Heart right ventricle (tissue), 16 donors: ENCODE measurements at regions not wholly inside any gene's neighbourhood (a gene's known extent, or its start where the extent isn't known, plus 50 kb on each side); places are given as distances from the start of the nearest gene placed in this dataset.

Experiments
- ATAC-seq, 8 donors: fragments of 200-7000 bp; cut with Tn5 transposase; one replicate each; pipeline ENCODE4 v1.9.1; 2020; ENCODE audit warnings: mild to moderate bottlenecking in 8 of 8, moderate library complexity in 8 of 8, moderate number of reproducible peaks in 1 of 8
- DNase-seq, 2 donors: peaks; one replicate each; pipeline ENCODE4 v3.0.0-alpha.2; 2020
- H3K27ac ChIP-seq, 10 donors: fragments of 200-600 bp; sonication (generic) in 2 of 10; one replicate each; pipeline versions ENCODE4 v1.5.0 to v1.8.0; 2020 to 2022; ENCODE audit warnings: mild to moderate bottlenecking in 3 of 10
- H3K27me3 ChIP-seq, 7 donors: fragments of 200-600 bp; one replicate each; pipeline ENCODE4 v1.8.0; 2021 to 2022; ENCODE audit warnings: mild to moderate bottlenecking in 2 of 7
- H3K36me3 ChIP-seq, 9 donors: fragments of 200-600 bp; sonication (generic) in 1 of 9; one replicate each; pipeline versions ENCODE4 v1.5.0 to v1.8.0; 2020 to 2022; ENCODE audit warnings: mild to moderate bottlenecking in 2 of 9
- H3K4me1 ChIP-seq, 9 donors: fragments of 200-600 bp; sonication (generic) in 1 of 9; one replicate each; pipeline versions ENCODE4 v1.5.0 to v1.8.0; 2020 to 2022; ENCODE audit warnings: mild to moderate bottlenecking in 4 of 9
- H3K4me3 ChIP-seq, 10 donors: fragments of 200-600 bp; sonication (generic) in 2 of 10; one replicate each; pipeline versions ENCODE4 v1.5.0 to v1.8.0; 2020 to 2022; ENCODE audit warnings: mild to moderate bottlenecking in 7 of 10, moderate library complexity in 2 of 10
- H3K9me3 ChIP-seq, 11 donors: fragments of 200-600 bp in 10 of 11; sonication (generic) in 2 of 11; one replicate each; pipeline versions ENCODE4 v1.5.0 to v1.8.0; 2013 to 2022; ENCODE audit warnings: mild to moderate bottlenecking in 2 of 11, control low read depth in 1 of 11, moderate library complexity in 1 of 11
- WGBS, 2 donors: extraction: QIAGEN DNeasy Blood & Tissue Kit; methylation state at CpG; one replicate each; pipeline ENCODE4 v1.1.7; 2013; ENCODE audit warnings: inconsistent platforms in 1 of 2; 5-methylcytosine and 5-hydroxymethylcytosine counted together
- intact Hi-C, 10 donors: fragments of 100-400 bp; cut with DNase I; formaldehyde crosslinking; loops; one replicate each; pipeline versions ENCODE4 v1.11.1 to v1.14.2; 2022
- TF ChIP-seq, protein P1 (sequence below), 9 donors: fragments of 200-600 bp; sonication (generic) in 2 of 9; IDR thresholded peaks; one replicate each; pipeline versions ENCODE4 v1.5.0 to v1.8.0; 2021 to 2022; ENCODE audit warnings: antibody characterized with exemption in 9 of 9, mild to moderate bottlenecking in 5 of 9, moderate library complexity in 1 of 9
- donor health status: Arrhythmogenic right ventricular cardiomyopathy.
- donor health status: ischemic (EF 13 %, LVEDD 7.1; RV severe dilation, severe dysfunction).
- donor health status: healthy with polysubstance abuse.
- donor health status: DM: no; HTN: yes; CAD: no.
- donor health status: DM: no; HTN: no; CAD: no.
- donor health status: ischemic (EF 25% LVEDD 6.9; RV normal size, moderate dysfunction).
- donor health status: ischemic (EF 25% LVEDD 5.7; RV mildly dilated, moderate dysfunction).
- donor health status: healthy.
- donor health status: DM: yes; HTN: yes; CAD: no.
- donor health status: Ischemic cardiomyopathy.
- donor health status: ischemic (EF 35%, LVEDD 5.7; RV mildly dilated, moderate dysfunction).
- donor health status: nonischemic (EF 11% LVEDD 7.7; RV severe dilation, severe dysfunction).
- donor health status: DM: yes; HTN: yes; CAD: no.
- donor health status: PGD.
- donor health status: ischemic (EF 29% LVEDD 5.4; RV normal size, mild dysfunction).
- donor health status: nonischemic (EF 23%, LVEDD 6.1; RV moderate dilation, normal function).

DNA sequence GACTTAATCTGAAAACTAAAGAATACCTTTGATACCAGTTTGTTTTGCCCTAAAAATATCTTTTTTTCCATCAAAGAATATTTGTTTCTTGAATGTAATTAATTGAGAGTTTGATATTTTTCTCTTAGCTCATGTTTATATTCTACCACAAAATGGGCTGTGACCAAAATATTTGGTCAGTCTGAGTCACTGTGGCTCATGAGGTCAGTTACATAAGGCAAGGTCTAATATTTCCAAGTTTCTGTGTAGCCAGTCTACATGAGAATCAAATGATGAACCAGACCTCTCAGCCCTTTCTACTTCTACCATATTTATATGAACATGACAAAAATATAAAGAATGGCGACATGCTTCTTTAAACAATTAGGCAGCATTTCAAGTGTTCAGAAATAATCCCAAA, 83.0 kb upstream of the IVNS1ABP start:
- H3K36me3 ChIP-seq: no peaks in the 10 kb centered on the region
- peaks cover 0 to 6% (median 0%) of the 10 kb centered on the region in 9 donors for H3K4me1 ChIP-seq
- no peak overlapping the region for H3K4me3 ChIP-seq
- TF ChIP-seq, protein P1, sequence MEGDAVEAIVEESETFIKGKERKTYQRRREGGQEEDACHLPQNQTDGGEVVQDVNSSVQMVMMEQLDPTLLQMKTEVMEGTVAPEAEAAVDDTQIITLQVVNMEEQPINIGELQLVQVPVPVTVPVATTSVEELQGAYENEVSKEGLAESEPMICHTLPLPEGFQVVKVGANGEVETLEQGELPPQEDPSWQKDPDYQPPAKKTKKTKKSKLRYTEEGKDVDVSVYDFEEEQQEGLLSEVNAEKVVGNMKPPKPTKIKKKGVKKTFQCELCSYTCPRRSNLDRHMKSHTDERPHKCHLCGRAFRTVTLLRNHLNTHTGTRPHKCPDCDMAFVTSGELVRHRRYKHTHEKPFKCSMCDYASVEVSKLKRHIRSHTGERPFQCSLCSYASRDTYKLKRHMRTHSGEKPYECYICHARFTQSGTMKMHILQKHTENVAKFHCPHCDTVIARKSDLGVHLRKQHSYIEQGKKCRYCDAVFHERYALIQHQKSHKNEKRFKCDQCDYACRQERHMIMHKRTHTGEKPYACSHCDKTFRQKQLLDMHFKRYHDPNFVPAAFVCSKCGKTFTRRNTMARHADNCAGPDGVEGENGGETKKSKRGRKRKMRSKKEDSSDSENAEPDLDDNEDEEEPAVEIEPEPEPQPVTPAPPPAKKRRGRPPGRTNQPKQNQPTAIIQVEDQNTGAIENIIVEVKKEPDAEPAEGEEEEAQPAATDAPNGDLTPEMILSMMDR (IDR thresholded peaks at IDR 0.05): no peak
- H3K27me3 ChIP-seq: no peaks in the 10 kb centered on the region
- ATAC-seq (peak in 4 of 8 donors; percentile 54 to 83 (median 60)), DNase-seq (no peak)
- H3K9me3 ChIP-seq: peaks cover 0 to 2% (median 0%) of the 10 kb centered on the region in 11 donors
- intact Hi-C loops: loop anchor here in 1 of 10 donors (10.0 kb wide), 1 partner anchor 65 kb away; no protein-coding TSS in a partner anchor
- peak overlapping the region in 2 of 10 donors; percentile 58 to 70 for H3K27ac ChIP-seq
- WGBS, 2 donors: 94 to 99% methylated on average over 1 of the region's 1 CpG

DNA sequence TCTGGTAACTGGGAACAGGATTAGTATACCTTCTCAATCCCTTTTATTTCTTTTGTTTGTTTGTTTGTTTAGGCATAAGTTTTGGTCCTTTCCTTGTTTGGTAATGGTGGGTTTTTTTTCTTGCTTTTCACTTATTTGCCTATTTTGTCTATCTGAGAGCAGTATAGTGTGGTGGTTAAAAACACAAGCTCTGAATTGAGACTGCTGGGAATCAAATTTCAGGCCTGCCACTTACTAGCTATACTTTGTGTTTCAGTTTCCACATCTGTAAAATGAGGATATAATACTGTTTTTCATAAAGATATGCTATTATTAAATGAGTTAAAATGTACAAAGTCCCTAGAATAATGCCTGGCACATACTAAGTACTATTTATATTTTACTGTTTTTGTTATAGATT, 81.6 kb upstream of the IVNS1ABP start:
- TF ChIP-seq, protein P1 (IDR thresholded peaks at IDR 0.05): no peak
- H3K36me3 ChIP-seq: no peaks in the 10 kb centered on the region
- H3K27ac ChIP-seq: no peak overlapping the region
- H3K9me3 ChIP-seq: peaks cover 0 to 2% (median 0%) of the 10 kb centered on the region in 11 donors
- intact Hi-C loops: no loop called here
- peaks cover 0 to 2% (median 0%) of the 10 kb centered on the region in 9 donors for H3K4me1 ChIP-seq
- H3K27me3 ChIP-seq: no peaks in the 10 kb centered on the region
- no peak overlapping the region for H3K4me3 ChIP-seq
- DNase-seq: no peak
- no peak for ATAC-seq

DNA sequence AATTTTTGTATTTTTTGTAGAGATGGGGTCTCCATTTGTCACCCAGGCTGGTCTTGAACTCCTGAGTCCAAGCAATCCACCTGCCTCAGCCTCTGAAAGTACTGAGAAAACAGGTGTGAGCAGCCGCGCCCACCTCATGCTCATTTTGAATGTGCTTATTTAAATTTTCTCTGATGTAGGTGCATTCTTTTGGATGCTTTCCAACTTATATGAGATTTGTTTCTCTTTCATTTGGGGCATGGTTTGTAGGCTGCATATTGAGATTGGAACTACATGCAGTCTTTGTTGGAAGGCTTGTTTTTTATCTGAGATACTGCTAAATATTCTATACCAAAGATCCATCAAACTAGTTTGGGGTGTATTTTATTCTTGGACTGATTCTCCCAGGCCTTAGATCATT, 81.0 kb upstream of the IVNS1ABP start:
- 99 to 100% methylated on average over 2 of the region's 2 CpGs for WGBS, 2 donors
- TF ChIP-seq, protein P1 (IDR thresholded peaks at IDR 0.05): no peak
- Histone ChIP-seq H3K4me1 (no peaks in the 10 kb centered on the region), H3K4me3 (no peak overlapping the region), H3K36me3 (no peaks in the 10 kb centered on the region), H3K27ac (no peak overlapping the region), H3K9me3 (peaks cover 0 to 2% (median 0%) of the 10 kb centered on the region in 11 donors), H3K27me3 (no peaks in the 10 kb centered on the region)
- DNase-seq (no peak), ATAC-seq (no peak)
- intact Hi-C loops: no loop called here

DNA sequence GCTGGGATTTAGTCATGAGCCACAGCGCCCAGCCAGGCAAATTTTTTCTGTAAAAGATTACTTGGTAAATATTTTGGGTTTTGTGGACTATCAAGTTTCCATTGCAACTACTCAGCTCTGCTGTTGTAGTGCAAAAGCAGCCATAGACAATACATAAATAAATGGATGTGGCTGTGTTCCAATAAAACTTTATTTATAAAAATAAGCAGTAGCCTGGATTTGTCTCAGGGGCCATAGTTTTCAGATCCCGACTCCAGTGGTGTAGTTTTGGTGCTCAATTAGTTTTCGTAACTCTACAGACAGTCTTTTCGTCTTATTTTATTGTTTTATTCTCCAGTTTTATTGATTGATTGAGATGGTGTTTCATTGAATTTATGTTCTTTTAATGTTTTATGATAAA, 80.1 kb upstream of the IVNS1ABP start:
- intact Hi-C loops: no loop called here
- no peaks in the 10 kb centered on the region for H3K4me1 ChIP-seq
- DNase-seq: no peak
- 94 to 97% methylated on average over 4 of the region's 4 CpGs for WGBS, 2 donors
- ATAC-seq: no peak
- no peak overlapping the region for H3K4me3 ChIP-seq
- TF ChIP-seq, protein P1 (IDR thresholded peaks at IDR 0.05): no peak
- peaks cover 0 to 2% (median 0%) of the 10 kb centered on the region in 11 donors for H3K9me3 ChIP-seq
- H3K27ac ChIP-seq: no peak overlapping the region
- no peaks in the 10 kb centered on the region for H3K27me3 ChIP-seq
- H3K36me3 ChIP-seq: no peaks in the 10 kb centered on the region
